ENCODE measurements at regions not wholly inside any gene's neighbourhood (a gene's known extent, or its start where the extent isn't known, plus 50 kb on each side); places are given as distances from the start of the nearest gene placed in this dataset.

DNA sequence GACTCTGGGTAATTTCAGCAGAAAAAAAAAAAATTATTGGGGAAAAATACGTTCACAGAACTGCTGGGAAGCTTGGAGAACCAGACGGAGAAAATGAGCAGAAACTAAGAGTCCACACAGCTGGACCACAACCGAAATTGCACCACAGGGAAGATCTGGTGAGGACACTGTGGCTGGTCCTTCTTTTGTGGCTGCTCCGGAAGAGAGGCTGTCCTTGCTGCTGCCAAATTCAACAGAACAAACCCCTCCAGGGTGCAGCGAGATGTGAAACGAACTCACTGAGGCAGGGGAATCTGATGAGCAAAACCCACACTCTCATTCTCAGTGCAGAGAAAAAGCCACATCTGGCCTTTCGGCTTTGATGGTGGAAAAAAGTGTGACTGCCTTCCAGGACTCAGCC is 200.0 kb downstream of the ACTL7B start:
- no peak for DNase-seq (ENCODE audit: low read depth in 2 of 3, low spot score in 2 of 3)

DNA sequence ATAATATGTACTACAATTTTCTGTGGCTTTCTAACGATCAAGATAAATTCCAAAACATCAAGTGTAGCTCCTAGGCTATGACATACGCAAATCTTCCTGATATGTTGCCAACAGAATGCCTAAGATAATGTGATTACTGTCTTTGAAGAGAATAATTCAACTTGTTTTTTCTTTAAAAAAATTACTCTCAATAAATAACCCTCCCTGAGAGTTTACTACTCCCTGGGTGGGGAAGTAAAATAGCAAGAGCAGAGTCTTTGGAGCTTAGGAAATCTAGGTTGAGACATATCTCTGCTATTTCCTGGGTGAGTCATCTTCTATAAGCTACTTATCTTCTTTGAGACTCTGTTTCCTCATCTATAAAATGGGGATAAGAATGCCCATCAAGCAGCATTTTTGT is 201.2 kb downstream of the ACTL7B start:
- no peak for DNase-seq (ENCODE audit: low read depth in 2 of 3, low spot score in 2 of 3)

DNA sequence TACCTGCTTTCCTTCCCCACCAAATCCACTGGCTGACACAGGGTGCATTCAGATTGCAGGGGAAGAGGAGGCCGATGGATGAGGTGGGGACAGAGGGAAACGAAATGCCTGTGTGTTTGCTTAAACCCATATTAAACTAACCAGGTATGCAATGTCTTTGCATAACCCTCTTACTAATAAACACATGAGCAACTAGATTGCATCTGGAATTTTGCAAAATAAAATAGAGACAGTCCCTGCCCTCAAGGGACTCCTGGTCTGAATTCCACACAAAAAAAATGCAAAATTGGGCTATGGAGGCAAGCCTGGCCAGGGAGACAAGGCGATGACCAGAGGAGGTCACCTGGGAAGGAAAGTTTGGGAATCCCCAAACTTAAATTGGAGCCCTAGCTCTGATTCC is 202.9 kb downstream of the ACTL7B start:
- no peak for DNase-seq (ENCODE audit: low read depth in 2 of 3, low spot score in 2 of 3)

DNA sequence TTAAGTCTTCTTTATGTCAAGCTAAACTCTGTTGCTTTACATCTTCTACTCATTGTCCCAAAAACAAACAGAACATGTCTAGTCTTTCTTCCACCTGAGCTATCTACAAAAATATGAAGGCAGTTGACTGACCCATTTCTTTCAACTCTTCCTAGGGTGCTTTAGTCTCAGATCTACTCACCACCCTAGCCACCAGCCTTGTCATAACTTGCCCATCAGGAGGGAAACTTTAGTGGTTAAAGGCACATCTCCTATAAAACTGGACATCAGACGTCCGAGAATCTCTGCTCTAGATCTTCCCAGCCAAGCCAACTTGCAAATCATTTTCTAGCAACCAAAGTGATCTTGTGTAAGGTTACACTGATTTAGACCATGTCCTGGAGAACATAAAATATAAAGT is 205.0 kb downstream of the ACTL7B start:
- no peak for DNase-seq (ENCODE audit: low read depth in 2 of 3, low spot score in 2 of 3)

DNA sequence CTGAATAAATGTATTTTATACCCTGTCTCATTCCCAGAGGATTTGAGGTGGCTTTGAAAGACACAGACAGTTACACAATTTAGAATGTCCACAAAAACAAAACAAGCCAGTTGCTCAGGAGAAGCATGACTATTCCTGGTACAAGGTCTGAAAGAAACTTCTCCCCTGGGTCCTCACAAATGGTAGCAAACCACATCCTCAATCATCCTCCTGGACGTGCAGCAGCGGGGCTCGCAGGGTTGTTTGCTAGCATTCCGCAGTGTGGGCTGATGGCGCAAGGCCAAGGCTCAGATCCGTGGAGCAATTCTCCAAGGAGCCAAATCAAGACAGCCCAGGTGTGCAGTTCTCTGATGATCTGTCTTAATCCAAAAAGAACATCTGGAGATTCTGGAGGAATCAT is 210.3 kb downstream of the ACTL7B start:
- no peak for DNase-seq (ENCODE audit: low read depth in 2 of 3, low spot score in 2 of 3)

DNA sequence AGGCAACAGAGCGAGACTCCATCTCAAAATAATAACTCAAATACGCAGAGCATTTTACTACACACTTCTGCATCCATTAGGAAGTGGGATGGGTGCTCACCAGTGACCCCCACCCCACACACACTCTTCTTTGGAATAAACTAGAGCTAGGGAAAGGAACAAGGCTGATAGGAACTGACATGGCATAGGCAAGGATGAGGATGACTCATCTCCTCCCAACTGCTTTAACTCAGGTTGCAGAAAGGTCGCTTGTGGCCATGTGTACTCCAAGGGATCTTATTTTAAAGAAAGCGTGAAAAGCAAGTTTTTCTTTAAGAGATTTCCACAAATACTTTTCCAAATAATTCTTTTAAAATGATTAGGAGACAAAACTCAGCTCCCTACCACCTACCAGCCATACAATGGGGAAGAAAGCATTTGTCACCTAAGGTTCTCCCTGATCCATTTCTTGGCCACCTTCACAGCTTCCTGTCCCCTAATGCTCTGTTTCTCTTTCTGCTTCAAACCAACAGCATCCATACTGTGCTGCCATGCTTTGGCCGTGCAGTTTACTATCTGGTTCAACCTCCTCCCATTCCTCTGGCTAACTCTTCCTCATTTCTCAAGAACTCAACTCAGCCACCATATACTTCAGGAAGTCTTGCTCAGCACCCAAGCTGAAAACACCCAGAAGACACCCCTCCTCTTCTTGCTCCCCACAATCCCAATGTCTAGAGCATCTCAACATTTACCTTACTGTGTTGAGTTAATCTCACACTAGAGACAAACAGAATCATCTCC is 211.9 kb downstream of the ACTL7B start:
- DNase-seq (ENCODE audit: low read depth in 2 of 3, low spot score in 2 of 3): no peak

DNA sequence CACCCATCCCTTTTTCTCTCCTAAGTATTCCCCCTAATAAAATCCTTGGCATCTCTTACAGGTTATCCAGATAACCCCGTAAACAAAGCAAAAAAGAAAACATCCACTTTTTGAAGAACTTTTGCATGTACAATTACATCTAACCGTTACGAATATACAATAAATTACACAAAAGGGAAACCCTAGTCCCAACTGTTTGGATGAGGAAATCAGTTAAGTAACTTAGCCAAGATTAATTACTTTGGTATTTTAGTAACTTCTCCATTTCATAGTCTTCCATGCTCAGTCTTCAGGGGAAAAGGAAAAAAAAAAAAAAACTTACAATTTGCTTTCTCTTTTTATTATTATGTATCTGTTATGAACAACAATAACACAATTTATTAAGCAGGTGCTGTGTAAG is 212.9 kb downstream of the ACTL7B start:
- no peak for DNase-seq (ENCODE audit: low read depth in 2 of 3, low spot score in 2 of 3)

DNA sequence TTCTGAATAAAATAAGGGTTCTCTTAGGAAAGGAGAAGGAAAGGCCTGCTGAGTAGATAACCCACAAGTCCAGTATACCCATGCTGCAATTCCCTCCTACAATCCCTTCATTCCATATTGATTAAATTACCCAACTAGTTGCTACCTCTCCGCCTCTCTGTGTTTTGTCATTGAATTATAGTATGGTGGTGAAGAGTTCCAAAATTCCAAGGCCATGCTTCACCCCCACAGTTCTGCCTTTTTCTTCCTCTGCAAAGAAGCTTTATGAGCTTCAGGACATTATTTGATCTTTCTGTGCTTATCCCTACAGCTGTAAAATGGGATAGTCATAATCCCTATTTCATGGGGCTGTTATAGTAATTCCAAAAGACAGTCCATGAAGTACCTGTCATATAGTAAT is 215.6 kb downstream of the ACTL7B start:
- DNase-seq (ENCODE audit: low read depth in 2 of 3, low spot score in 2 of 3): no peak

DNA sequence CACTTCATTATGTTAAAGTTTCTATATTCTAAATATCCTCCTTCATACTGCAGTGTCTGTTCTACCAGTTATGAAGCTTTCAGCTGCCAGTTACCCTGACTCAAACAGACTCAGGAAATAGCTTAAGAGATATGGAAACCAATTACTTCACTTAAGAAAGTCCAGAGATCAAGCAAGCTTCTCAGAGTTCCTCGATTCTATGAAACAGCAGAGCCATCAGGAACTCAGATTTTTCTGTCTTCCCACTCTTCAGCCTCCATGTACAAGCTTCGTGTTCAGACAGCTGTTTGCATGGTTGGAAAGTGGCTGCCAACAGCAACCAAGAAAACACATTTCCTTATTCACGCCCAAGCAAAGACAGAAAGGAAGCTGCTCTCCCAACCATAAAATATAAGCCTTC is 216.1 kb downstream of the ACTL7B start:
- DNase-seq (ENCODE audit: low read depth in 2 of 3, low spot score in 2 of 3): no peak

DNA sequence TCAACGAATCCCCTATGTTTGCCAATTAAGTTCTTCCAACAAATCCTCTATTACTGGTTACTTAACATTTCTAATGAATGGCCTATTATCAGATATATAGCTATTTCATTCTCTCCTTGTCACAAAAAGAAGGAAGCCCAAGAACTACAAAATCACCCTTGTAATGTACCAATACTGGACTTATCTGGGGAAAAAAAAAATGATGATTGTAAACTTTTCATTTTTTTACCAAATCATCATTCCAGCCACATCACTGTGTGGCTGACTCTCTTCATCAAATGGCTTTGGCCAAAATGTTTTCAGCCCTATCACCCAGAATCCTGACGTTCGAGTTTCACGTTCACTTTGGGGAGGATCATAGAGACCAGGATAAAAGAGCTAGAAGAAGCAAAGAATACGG is 216.7 kb downstream of the ACTL7B start:
- DNase-seq (ENCODE audit: low read depth in 2 of 3, low spot score in 2 of 3): no peak

DNA sequence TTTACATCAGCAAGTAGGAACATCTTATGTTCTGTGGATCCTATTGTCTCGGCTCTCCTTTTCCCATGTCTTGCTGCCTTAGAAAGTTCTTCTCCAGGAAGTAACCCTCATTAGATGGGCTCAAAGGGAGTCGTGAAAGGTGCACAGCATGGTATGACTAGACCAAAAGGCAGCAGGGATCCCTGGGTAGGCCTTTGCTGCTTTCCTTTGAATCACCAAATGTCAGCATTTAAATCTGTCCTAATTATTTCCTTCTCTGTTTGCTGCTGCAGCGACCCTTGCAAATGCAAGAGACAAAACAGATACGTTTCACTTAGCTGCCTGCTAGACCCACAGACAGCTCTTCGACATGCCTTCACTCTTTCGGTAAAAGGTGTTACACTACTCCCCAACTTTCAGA is 218.4 kb downstream of the ACTL7B start:
- no peak for DNase-seq (ENCODE audit: low read depth in 2 of 3, low spot score in 2 of 3)

DNA sequence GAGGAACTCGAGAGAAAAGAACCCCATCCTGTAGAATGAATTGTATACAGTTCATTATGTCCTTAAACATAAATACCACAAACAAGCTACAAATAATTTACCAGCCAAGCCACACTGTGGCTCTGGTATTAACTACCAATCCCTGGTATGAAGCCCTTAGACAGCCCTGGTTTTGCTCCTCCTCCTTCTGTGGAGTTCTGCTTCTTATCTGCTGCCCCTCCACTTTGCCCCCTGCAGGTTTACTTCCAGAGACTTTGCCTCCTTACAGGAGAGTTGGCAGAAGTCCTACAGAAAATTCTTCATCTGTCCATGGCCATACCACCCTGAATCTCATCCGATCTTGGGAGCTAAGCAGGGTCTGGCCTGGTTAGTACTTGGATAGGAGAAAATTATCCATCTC is 219.8 kb downstream of the ACTL7B start:
- no peak for DNase-seq (ENCODE audit: low read depth in 2 of 3, low spot score in 2 of 3)

DNA sequence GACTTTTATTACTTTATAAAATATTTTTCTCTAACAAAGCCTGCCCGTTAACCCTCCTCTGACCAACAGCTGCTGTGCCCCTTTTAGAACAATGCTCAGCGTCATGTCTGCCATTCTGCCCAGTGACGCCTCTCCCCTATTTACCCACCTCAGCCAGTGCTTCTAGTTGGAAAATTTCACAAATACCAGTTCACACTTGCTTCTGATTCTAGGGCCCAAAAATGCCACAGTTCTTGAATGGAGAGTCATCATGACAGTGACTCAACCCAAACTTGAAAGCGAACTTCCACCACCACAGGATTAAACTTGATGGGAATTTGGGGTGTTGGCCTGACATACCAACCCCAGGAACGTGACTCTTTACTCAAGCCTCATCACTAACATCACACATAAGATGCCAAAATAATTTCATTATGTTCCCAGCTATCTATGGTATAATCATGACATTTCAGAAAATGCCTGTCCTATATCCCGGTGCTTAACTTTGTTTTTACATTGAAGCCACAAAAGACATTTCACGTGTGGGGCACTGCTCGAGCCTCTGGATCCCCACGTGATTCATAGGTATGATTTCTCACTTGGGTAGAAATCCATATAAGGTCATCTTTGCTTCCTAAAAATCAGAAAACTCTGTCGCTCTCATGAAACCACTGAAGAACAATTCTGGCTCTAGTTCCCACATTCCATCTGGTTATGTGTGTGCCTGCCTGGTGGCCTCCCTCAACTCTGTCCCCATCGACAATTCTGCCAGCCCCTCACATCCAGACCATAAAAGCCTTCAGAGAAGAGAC is 220.9 kb downstream of the ACTL7B start:
- DNase-seq (ENCODE audit: low read depth in 2 of 3, low spot score in 2 of 3): no peak

DNA sequence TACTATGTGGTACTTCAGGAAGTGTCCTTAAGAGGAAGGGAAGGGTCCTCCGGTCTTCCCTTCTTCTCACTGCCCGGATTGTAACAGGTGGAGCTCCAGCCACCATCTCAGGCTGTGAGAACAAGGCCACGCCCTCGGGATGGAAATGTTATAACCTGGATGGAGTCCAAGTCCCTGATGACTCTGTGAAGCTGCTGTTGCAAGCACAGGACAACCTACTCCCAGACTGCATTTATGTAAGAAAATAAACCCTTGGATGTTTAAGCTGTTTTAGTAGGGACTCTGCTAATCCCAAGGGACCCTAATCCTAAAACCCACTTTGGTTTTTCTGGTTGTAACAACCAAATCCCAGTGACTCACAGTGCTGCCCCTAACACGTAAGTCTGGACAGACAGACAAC is 221.6 kb downstream of the ACTL7B start:
- DNase-seq (ENCODE audit: low read depth in 2 of 3, low spot score in 2 of 3): no peak

DNA sequence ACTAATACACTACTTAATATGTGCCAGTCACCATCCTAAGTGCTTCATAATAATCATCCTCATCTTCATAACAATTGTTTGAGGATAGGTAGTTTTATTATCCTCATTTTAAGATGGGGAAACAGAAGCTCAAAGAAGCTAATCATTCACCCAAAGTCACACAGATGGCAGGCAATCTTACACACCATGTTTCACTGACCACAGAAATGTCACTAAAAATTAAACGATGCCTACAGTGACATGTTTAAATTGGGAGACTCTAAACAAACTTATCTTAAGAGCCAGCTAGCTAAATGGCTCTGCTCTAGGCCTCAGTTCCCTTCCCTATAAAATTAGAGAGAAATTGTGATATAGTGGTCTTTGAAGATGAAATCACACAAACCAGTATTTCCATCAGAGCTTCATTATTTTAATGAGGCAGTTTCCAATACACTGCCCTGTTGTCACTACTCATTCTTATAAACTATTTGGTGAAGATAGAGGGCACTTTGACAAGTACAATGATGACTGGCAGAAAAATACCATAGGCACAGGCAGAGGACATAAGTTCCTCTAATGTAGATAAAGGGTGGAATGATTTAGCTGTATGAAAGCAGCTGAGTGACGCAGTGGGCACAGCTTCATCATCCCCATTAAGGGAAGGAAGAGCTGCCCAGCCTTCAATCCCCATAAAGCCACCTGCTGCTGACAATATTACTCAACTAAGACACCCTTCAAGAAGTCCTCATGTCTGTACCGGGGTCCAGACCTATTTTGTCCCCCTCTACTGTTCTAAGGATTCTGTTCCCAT is 224.1 kb downstream of the ACTL7B start:
- DNase-seq (ENCODE audit: low read depth in 2 of 3, low spot score in 2 of 3): no peak

DNA sequence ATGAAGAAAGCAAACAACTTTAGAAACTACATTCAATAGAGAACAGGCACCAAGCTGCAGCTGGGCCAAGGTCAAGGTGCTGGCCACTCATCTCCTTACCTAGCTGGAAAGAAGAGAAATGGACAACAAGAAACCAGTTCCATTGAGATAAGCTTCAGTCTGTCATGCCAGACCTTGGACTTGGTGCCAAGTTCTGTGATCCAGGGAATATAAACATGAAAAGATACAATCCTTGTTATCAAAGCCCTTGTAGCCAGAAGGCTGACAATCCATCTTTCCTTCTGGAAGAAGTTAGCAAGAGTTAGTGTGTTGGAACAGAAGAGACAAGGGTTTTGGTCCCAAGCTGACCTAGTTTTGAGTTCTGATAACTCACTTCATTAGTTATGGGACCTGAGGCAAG is 227.5 kb downstream of the ACTL7B start:
- DNase-seq (ENCODE audit: low read depth in 2 of 3, low spot score in 2 of 3): no peak

DNA sequence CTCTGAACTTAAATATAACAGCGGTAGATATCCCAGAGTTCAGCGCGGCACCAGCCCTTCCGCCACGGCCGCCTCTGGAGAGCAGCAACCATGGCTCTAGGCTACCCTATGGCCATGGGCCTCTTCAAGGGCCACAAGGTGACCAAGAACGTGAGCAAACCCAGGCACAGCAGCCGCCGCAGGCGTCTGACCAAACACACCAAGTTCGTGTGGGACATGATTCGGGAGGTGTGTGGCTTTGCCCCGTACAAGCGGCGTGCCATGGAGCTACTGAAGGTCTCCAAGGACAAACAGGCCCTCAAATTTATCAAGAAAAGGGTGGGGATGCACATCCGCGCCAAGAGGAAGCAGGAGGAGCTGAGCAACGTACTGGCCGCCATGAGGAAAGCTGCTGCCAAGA is 229.0 kb downstream of the ACTL7B start:
- DNase-seq (ENCODE audit: low read depth in 2 of 3, low spot score in 2 of 3): no peak

DNA sequence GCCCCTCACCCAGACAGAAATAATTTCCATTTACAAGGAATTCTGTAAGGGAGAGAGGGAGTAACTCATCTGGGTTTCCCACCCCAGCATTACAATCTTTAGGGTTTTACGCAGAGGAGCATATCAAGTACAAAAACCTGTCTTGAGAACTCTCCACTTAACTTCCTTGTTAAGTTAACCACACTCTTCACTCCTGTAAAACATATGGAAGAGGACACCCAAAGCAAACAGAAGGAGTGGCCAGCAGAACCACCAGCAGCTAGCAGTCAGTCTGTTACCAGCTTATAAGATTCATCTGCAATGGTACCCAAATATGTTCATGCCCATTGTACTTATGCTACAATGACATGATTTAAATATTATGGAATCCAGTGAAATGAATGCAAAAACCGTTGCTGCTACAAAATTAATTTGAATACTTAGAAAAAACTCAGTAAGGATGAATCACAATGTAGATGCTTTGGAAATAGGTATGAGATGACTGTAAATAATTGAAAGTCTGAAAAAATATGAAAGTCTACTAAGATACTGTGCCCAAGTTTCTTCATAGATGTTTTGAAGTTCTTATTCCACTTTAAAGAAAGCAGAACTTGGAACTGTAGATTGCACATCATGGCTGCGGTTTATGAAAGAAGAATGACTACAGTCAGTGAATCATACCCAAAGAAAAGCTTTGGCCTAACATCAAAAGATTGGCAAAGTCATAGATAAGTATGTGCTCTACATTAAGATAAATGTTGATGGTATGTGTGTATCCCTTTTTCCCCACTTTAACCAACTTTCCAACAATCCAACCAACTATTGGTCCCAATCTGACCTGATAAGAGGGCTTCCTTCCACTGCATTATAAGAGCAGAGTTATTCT is 233.6 kb downstream of the ACTL7B start:
- DNase-seq (ENCODE audit: low read depth in 2 of 3, low spot score in 2 of 3): no peak

DNA sequence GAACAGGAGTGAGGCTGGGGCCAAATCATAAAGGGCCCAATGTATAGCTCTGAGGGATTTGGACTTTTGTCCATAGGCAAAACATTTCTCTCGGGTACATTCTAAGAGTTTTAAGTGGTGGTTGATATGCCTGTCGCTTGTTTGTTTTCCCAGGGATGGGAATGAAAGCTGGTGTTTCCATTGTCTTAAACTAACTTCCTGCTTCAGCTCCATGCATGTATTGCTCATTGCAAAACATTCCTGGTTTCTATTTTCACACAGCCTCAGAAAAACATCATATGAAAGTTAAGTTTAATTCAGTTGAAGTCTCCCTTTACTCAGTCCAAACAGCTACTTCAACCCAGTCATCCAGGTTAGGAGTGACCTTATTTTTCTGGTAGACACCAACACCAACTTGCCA is 235.0 kb downstream of the ACTL7B start:
- no peak for DNase-seq (ENCODE audit: low read depth in 2 of 3, low spot score in 2 of 3)

DNA sequence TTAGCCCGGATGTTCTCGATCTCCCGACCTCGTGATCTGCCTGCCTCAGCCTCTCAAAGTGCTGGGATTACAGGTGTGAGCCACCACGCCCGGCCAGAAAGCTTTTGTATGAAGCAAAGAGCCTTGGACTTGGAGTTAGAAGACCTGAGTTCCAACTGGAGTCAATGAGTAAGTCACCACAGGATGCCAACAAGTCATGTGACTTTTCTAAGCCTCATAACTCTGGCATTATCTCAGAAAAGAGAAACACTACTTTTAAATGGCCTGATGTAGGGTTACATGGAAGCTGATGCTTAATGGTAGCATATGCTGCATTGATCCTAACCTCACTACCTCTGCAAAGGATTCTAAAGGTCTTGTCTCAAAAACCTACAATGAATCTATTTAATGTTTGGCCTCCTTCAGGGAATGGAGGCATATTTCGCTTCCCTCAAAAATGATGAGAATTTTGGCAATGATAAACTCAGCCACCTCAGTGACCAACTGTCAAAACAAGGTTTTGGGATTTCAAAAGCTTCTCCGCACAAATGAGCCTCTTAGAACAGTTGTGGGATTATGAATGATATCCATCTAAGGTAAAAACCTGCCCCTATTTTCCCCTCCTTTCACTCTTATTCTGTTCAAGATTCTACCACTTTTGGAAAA is 236.8 kb downstream of the ACTL7B start:
- no peak for DNase-seq (ENCODE audit: low read depth in 2 of 3, low spot score in 2 of 3)

DNA sequence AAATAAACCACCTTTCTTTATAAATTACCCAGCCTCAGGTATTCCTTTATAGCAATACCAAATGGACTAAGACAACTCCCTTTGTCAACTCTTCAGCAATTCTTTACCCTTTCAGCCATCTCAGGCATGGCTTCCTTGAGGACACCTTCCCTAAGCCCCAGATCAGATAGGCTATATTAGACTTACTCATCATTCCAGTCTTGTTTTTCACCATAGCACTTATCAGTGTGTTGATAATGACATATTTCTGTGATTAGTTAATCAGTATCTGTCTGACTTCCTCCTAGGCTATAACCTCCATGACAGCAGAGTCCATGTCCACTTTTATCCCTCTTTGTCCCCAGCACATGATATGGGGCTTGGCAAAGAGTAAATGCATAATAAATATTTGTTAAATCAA is 238.1 kb downstream of the ACTL7B start:
- DNase-seq (ENCODE audit: low read depth in 2 of 3, low spot score in 2 of 3): no peak
